ENCODE measurements at regions not wholly inside any gene's neighbourhood (a gene's known extent, or its start where the extent isn't known, plus 50 kb on each side); places are given as distances from the start of the nearest gene placed in this dataset.
"Not testable (repeated sequence)": the region's sequence is repeated elsewhere in the genome, so short reads cannot be mapped to it uniquely, and the experiment has no call there.

DNA sequence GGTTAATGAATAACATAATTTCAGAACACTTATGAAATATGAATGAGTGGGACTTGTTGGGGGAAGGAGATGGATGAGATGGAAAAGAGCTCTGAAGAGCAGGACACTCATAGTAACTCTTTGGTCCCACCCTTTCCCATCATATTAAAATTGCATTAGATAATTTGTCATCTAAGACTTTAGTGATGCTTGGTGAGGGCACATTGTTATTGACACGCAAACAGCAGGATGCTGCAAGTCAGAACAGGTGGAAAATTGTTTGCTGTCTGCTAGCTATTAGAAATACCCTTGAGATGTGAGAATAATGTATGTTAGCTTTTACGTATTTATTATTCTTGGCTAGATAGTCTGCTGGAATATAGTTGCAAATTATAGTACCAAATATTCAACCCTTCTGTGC is 75.7 kb downstream of the TANC2 start:
- Mint-ChIP-seq H3K36me3 (ENCODE audit: low read depth) (no peaks in the 10 kb centered on the region), H3K4me1 (peaks cover 2% of the 10 kb centered on the region), H3K27ac (no peak overlapping the region), H3K9me3 (no peaks in the 10 kb centered on the region), H3K27me3 (peaks cover 3% of the 10 kb centered on the region), H3K4me3 (no peak overlapping the region)
- no peak for DNase-seq
- intact Hi-C loops (cut with micrococcal nuclease), result no loop called here

- peaks cover 3% of the 10 kb centered on the region for H3K27me3 Mint-ChIP-seq
- peaks cover 2% of the 10 kb centered on the region for H3K4me1 Mint-ChIP-seq
- no peak overlapping the region for H3K27ac Mint-ChIP-seq
- no peak overlapping the region for H3K4me3 Mint-ChIP-seq
- intact Hi-C loops (cut with micrococcal nuclease), result no loop called here
- H3K9me3 Mint-ChIP-seq, result no peaks in the 10 kb centered on the region
- H3K36me3 Mint-ChIP-seq (ENCODE audit: low read depth), result no peaks in the 10 kb centered on the region
- no peak for DNase-seq
Observed at GRCh38 chr17:63042256-63042812, 76.3 kb downstream of the TANC2 start.

- not testable (repeated sequence) for H3K27ac Mint-ChIP-seq
Observed at GRCh38 chr17:63057560-63057959, 91.5 kb downstream of the TANC2 start.

DNA sequence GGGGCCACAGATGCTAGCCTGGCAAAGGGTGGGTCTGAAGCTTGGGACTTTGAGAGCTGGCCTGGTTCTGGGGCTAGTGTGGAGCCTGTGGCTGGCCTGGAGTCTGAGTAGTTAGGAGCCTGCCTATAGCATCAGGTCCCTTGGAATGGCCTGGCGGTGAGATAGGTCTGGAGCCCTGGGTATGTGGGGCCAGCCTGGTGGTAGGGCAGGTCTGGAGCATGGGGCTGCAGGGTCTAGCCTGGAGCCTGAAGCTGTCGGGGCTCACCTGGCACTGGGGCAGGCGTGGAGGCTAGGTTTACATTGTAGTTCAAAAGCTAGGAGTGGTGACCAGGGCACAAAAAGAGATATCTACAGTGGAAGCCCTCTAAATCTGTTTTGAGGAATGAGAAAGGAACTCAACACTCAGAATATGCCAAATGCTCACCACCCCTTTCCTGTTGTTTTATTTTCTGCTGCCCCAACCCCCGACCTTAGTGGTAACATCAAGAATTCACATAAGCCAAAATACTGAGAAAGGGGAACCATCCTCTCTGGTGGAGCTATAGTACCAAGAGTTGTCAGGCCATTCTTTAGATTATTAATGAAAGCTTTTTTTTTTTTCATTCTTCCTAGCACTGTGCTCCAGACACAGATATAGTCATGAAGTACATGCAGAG is 100.3 kb downstream of the TANC2 start:
- no peak overlapping the region for H3K4me3 Mint-ChIP-seq
- H3K27ac Mint-ChIP-seq, result no peak overlapping the region
- no peaks in the 10 kb centered on the region for H3K4me1 Mint-ChIP-seq
- no peaks in the 10 kb centered on the region for H3K36me3 Mint-ChIP-seq (ENCODE audit: low read depth)
- intact Hi-C loops (cut with micrococcal nuclease), result no loop called here
- H3K9me3 Mint-ChIP-seq, result no peaks in the 10 kb centered on the region
- DNase-seq, result no peak
- peaks cover 5% of the 10 kb centered on the region for H3K27me3 Mint-ChIP-seq

More at GRCh38 chr17:63057560-63057959, 91.5 kb downstream of the TANC2 start:
- H3K9me3 Mint-ChIP-seq; intact Hi-C loops (cut with micrococcal nuclease); H3K36me3 Mint-ChIP-seq (ENCODE audit: low read depth); H3K4me1 Mint-ChIP-seq; DNase-seq; H3K4me3 Mint-ChIP-seq; H3K27me3 Mint-ChIP-seq: not testable (repeated sequence)

- Mint-ChIP-seq H3K36me3 (ENCODE audit: low read depth) (no peaks in the 10 kb centered on the region), H3K27me3 (peaks cover 4% of the 10 kb centered on the region), H3K27ac (no peak overlapping the region), H3K4me1 (no peaks in the 10 kb centered on the region), H3K4me3 (no peak overlapping the region), H3K9me3 (no peaks in the 10 kb centered on the region)
- no peak for DNase-seq
- intact Hi-C loops (cut with micrococcal nuclease), result no loop called here
Observed at GRCh38 chr17:63069245-63069644, 103.2 kb downstream of the TANC2 start.

- H3K27ac Mint-ChIP-seq, result no peak overlapping the region
- no peaks in the 10 kb centered on the region for H3K36me3 Mint-ChIP-seq (ENCODE audit: low read depth)
- no peak overlapping the region for H3K4me3 Mint-ChIP-seq
- DNase-seq, result no peak
- no peaks in the 10 kb centered on the region for H3K4me1 Mint-ChIP-seq
- intact Hi-C loops (cut with micrococcal nuclease), result no loop called here
- H3K27me3 Mint-ChIP-seq, result peaks cover 4% of the 10 kb centered on the region
- H3K9me3 Mint-ChIP-seq, result no peaks in the 10 kb centered on the region
Observed at GRCh38 chr17:63070031-63070430, 104.0 kb downstream of the TANC2 start.

DNA sequence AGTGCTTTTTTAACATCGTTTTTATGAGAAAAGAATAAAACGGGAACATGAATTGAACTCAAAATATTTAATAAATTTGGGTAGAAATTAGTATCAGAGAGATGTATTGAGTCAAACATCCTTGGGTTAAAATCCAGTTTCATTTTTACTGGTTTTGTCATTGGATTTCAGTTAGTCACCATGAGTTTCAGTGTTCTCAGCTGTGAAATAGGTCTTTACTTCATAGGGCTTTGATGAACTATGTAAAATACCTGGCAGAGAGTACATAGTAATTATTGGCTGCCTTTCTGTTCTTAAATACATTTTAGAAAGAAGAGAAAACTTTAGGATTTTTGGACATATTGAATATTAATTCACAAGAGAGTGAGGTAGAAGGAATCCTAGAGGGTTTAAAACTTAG is 105.8 kb downstream of the TANC2 start:
- DNase-seq, result no peak
- Mint-ChIP-seq H3K27ac (no peak overlapping the region), H3K36me3 (ENCODE audit: low read depth) (no peaks in the 10 kb centered on the region), H3K9me3 (no peaks in the 10 kb centered on the region), H3K4me1 (no peaks in the 10 kb centered on the region), H3K27me3 (peaks cover 4% of the 10 kb centered on the region), H3K4me3 (no peak overlapping the region)
- intact Hi-C loops (cut with micrococcal nuclease), result no loop called here

GRCh38 chr17:63075969-63076368 is 109.9 kb downstream of the TANC2 start:
- intact Hi-C loops (cut with micrococcal nuclease), result no loop called here
- H3K4me1 Mint-ChIP-seq, result no peaks in the 10 kb centered on the region
- no peak overlapping the region for H3K4me3 Mint-ChIP-seq
- H3K36me3 Mint-ChIP-seq (ENCODE audit: low read depth), result no peaks in the 10 kb centered on the region
- peaks cover 10% of the 10 kb centered on the region for H3K27me3 Mint-ChIP-seq
- DNase-seq, result no peak
- no peaks in the 10 kb centered on the region for H3K9me3 Mint-ChIP-seq
- no peak overlapping the region for H3K27ac Mint-ChIP-seq

DNA sequence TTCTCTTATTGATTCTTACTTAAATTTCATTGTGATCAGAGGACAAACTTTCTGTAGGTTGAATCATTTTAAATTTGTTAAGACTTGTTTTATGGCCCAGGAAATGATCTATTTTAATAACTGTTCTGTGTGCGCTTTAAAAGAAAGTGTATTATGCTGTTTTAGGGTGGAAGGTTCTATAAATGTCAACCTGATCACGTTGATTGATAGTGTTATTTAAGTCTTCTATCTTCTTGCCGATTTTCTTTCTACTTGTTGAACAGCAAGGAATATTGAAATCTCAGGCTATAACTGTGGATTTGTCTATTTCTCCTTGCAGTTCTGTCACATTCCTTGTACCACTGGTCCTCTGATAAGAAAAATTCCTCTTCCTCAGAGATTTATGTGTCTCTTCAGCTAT is 112.7 kb downstream of the TANC2 start:
- no peak overlapping the region for H3K27ac Mint-ChIP-seq
- intact Hi-C loops (cut with micrococcal nuclease), result no loop called here
- no peak for DNase-seq
- H3K27me3 Mint-ChIP-seq, result peaks cover 8% of the 10 kb centered on the region
- no peaks in the 10 kb centered on the region for H3K9me3 Mint-ChIP-seq
- no peak overlapping the region for H3K4me3 Mint-ChIP-seq
- no peaks in the 10 kb centered on the region for H3K36me3 Mint-ChIP-seq (ENCODE audit: low read depth)
- H3K4me1 Mint-ChIP-seq, result no peaks in the 10 kb centered on the region

DNA sequence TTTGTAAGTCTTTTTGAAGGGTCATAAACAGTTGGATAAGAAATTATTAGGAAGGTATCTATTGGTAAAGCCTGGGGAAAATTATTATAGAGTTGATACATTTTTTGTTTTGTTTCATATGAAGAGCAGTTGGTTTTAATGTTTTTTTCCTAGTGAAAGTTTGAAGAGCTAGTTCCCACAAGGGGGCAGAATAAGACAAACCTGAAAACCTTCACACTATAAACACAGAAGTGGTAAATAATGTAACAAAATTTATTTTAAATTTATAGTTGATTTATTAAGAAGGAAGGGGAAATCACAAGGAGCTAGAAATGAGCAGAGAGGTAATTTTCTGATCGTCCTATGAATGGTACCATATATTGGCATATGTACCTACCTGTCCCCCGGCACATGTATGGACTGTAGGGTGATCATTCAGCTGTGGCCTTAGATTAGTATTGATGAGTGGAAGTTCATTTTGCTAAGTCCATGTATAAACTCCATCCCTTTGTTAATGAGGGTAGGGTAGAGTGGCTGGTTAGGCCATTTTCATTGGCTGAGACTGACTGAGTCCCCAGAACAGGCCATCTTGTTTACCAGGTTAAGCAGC is 116.3 kb downstream of the TANC2 start:
- peaks cover 3% of the 10 kb centered on the region for H3K27me3 Mint-ChIP-seq
- no peak overlapping the region for H3K4me3 Mint-ChIP-seq
- peaks cover 4% of the 10 kb centered on the region for H3K9me3 Mint-ChIP-seq
- no peaks in the 10 kb centered on the region for H3K36me3 Mint-ChIP-seq (ENCODE audit: low read depth)
- H3K27ac Mint-ChIP-seq, result no peak overlapping the region
- no peak for DNase-seq
- intact Hi-C loops (cut with micrococcal nuclease), result loop anchor here (2.0 kb wide), 1 partner anchor 324 kb away; no protein-coding TSS in a partner anchor
- H3K4me1 Mint-ChIP-seq, result no peaks in the 10 kb centered on the region

DNA sequence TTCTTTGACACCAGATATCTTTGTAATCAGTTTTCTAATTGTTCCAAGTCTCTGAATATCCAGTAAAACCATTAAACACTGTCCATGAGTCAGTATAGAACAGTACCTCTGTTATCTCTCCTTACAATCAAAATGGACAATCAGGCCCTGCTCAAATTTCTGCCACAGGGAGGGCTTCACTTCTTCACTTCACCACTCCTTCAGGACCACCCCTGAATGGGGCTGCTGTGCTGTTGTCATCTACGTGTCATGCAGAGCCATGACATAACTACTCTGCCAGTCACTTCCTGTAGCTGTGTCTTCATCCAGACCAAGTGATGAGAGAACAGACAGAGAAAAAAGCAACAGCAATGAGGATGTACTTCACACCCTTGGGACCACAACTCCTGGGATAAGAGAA is 116.9 kb downstream of the TANC2 start:
- Mint-ChIP-seq H3K36me3 (ENCODE audit: low read depth) (no peaks in the 10 kb centered on the region), H3K27me3 (peaks cover 2% of the 10 kb centered on the region), H3K4me1 (no peaks in the 10 kb centered on the region), H3K4me3 (no peak overlapping the region), H3K27ac (no peak overlapping the region), H3K9me3 (peaks cover 4% of the 10 kb centered on the region)
- intact Hi-C loops (cut with micrococcal nuclease), result loop anchor here (2.0 kb wide), 1 partner anchor 324 kb away; no protein-coding TSS in a partner anchor
- no peak for DNase-seq

DNA sequence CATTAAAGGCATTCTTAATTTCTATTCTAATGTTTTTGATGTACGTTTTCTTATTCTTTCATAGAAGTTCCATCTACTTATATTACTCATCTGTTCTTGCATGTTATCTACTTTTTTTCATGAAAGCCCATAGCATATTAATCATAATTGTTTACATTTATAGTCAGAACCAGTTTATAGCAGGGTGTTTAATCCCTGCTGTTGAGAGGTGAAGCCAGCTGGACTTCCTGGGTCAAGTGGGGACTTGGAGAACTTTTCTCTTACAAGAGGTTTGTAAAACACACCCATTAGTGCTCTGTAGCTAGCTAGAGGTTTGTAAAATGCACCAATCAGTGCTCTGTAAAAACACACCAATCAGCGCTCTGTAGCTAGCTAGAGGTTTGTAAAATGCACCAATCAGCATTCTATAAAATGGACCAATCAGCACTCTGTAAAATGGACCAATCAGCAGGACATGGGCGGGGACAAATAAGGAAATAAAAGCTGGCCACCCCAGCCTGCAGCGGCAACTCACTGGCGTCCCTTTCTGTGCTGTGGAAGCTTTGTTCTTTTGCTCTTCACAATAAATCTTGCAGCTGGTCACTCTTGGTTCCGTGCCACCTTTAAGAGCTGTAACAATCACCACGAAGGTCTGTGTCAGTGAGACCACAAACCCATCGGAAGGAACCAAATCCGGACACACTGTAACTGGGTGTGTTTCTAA is 120.6 kb downstream of the TANC2 start:
- Mint-ChIP-seq H3K36me3 (ENCODE audit: low read depth) (no peaks in the 10 kb centered on the region), H3K27ac (no peak overlapping the region), H3K9me3 (peaks cover 4% of the 10 kb centered on the region), H3K27me3 (no peaks in the 10 kb centered on the region), H3K4me3 (no peak overlapping the region), H3K4me1 (no peaks in the 10 kb centered on the region)
- no peak for DNase-seq
- intact Hi-C loops (cut with micrococcal nuclease), result no loop called here

- H3K27ac Mint-ChIP-seq; H3K36me3 Mint-ChIP-seq (ENCODE audit: low read depth); intact Hi-C loops (cut with micrococcal nuclease); H3K9me3 Mint-ChIP-seq; H3K4me1 Mint-ChIP-seq; DNase-seq; H3K4me3 Mint-ChIP-seq; H3K27me3 Mint-ChIP-seq: not testable (repeated sequence)
Observed at GRCh38 chr17:63090358-63091114, 124.5 kb downstream of the TANC2 start.

GRCh38 chr17:63091909-63092308 is 125.9 kb downstream of the TANC2 start:
- H3K9me3 Mint-ChIP-seq; H3K4me1 Mint-ChIP-seq; H3K27ac Mint-ChIP-seq; DNase-seq; H3K27me3 Mint-ChIP-seq; H3K4me3 Mint-ChIP-seq; H3K36me3 Mint-ChIP-seq (ENCODE audit: low read depth); intact Hi-C loops (cut with micrococcal nuclease): not testable (repeated sequence)

Data from activated CD4-positive, alpha-beta T cell treated with anti-CD3 and anti-CD28 coated beads, Interleukin-2, amount 10 ng/mL, durations not matched to agents 24 days and 14 days (primary cell).